IPS-15b (cell line): ENCODE measurements at regions not wholly inside any gene's neighbourhood (a gene's known extent, or its start where the extent isn't known, plus 50 kb on each side); places are given as distances from the start of the nearest gene placed in this dataset.

Source experiments
- H3K27me3 ChIP-seq: one replicate; pipeline ENCODE4 v1.6.1; 2013; ENCODE audit warnings: low read length; ENCODE audit not compliant: control insufficient read depth, insufficient read depth
- H3K36me3 ChIP-seq: one replicate; pipeline ENCODE4 v1.6.1; 2013; ENCODE audit warnings: low read length; ENCODE audit not compliant: control insufficient read depth, insufficient read depth
- H3K4me1 ChIP-seq: one replicate; pipeline ENCODE4 v1.6.1; 2013; ENCODE audit warnings: mild to moderate bottlenecking, low read length; ENCODE audit not compliant: control insufficient read depth, insufficient read depth
- H3K4me3 ChIP-seq: one replicate; pipeline ENCODE4 v1.5.1; 2013; ENCODE audit warnings: low read depth, low read length
- H3K9ac ChIP-seq: one replicate; pipeline ENCODE4 v1.6.1; 2013; ENCODE audit warnings: low read depth, mild to moderate bottlenecking, low read length
- H3K9me3 ChIP-seq: one replicate; pipeline ENCODE4 v1.6.1; 2013; ENCODE audit warnings: mild to moderate bottlenecking, low read length; ENCODE audit not compliant: control insufficient read depth, insufficient read depth

DNA sequence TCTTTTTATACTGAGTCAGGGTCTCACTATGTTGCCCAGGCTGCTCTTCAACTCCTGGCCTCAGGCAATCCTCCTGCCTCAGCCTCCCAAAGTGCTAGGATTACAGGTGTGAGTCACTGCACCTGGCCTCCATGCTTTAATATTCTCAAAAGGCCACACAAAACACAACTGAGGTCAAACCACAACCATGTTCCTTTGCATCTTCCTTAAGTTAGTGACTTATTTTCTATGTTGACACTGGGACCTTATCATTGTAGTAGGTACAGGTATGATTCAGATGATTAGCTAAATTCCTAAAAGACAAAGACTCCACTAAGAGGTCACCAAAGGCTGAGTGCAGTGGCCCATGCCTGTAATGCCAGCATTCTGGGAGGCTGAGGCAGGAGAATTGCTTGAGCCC lies 131.9 kb upstream of the ATP1B1 start:
- no peaks in the 10 kb centered on the region for H3K27me3 ChIP-seq
- no peak overlapping the region for H3K4me3 ChIP-seq
- no peak overlapping the region for H3K9ac ChIP-seq
- H3K9me3 ChIP-seq, result no peaks in the 10 kb centered on the region
- no peaks in the 10 kb centered on the region for H3K36me3 ChIP-seq
- H3K4me1 ChIP-seq, result peaks cover 5% of the 10 kb centered on the region

- no peak overlapping the region for H3K4me3 ChIP-seq
- no peaks in the 10 kb centered on the region for H3K27me3 ChIP-seq
- no peaks in the 10 kb centered on the region for H3K36me3 ChIP-seq
- no peak overlapping the region for H3K9ac ChIP-seq
- H3K9me3 ChIP-seq, result no peaks in the 10 kb centered on the region
- no peaks in the 10 kb centered on the region for H3K4me1 ChIP-seq
These were observed 130.2 kb upstream of the ATP1B1 start for GRCh38 chr1:168976267-168976666.

GRCh38 chr1:168977618-168978017 lies 128.9 kb upstream of the ATP1B1 start:
- Histone ChIP-seq H3K36me3 (no peaks in the 10 kb centered on the region), H3K4me1 (no peaks in the 10 kb centered on the region), H3K9me3 (no peaks in the 10 kb centered on the region), H3K27me3 (no peaks in the 10 kb centered on the region), H3K9ac (no peak overlapping the region), H3K4me3 (no peak overlapping the region)

- H3K27me3 ChIP-seq, result no peaks in the 10 kb centered on the region
- H3K9me3 ChIP-seq, result no peaks in the 10 kb centered on the region
- no peak overlapping the region for H3K9ac ChIP-seq
- H3K4me3 ChIP-seq, result no peak overlapping the region
- no peaks in the 10 kb centered on the region for H3K36me3 ChIP-seq
- H3K4me1 ChIP-seq, result no peaks in the 10 kb centered on the region
These were observed 127.2 kb upstream of the ATP1B1 start for GRCh38 chr1:168979276-168979675.

GRCh38 chr1:168980180-168980579 lies 126.3 kb upstream of the ATP1B1 start:
- Histone ChIP-seq H3K4me3 (no peak overlapping the region), H3K4me1 (no peaks in the 10 kb centered on the region), H3K9me3 (no peaks in the 10 kb centered on the region), H3K36me3 (no peaks in the 10 kb centered on the region), H3K9ac (no peak overlapping the region), H3K27me3 (no peaks in the 10 kb centered on the region)

GRCh38 chr1:168980656-168981055 lies 125.8 kb upstream of the ATP1B1 start:
- H3K9me3 ChIP-seq, result no peaks in the 10 kb centered on the region
- no peaks in the 10 kb centered on the region for H3K4me1 ChIP-seq

DNA sequence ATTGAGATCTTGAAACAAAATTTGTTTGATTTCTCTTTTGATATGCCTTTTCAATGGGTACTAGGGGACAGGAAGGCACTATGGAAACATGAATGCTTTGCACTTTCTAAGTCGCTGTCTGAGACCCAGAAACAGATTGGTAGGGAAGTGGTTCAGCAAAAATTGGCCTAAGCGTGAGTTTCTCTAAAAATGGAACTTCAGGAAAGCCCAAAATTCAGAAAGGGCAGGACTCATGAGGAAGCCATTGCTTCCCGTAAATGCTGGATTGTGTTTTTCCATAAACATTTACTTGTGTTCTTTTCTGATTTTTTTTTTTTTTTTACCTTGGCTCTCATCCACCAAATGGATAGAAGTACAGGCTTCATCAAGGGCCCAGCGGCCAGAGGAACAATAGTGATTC lies 123.7 kb upstream of the ATP1B1 start:
- Histone ChIP-seq H3K4me1 (no peaks in the 10 kb centered on the region), H3K4me3 (no peak overlapping the region), H3K9ac (no peak overlapping the region), H3K9me3 (no peaks in the 10 kb centered on the region), H3K27me3 (no peaks in the 10 kb centered on the region), H3K36me3 (no peaks in the 10 kb centered on the region)

More at GRCh38 chr1:168980656-168981055, 125.8 kb upstream of the ATP1B1 start:
- Histone ChIP-seq H3K36me3 (no peaks in the 10 kb centered on the region), H3K9ac (no peak overlapping the region), H3K4me3 (no peak overlapping the region), H3K27me3 (no peaks in the 10 kb centered on the region)

- H3K27me3 ChIP-seq, result no peaks in the 10 kb centered on the region
- no peaks in the 10 kb centered on the region for H3K9me3 ChIP-seq
- no peaks in the 10 kb centered on the region for H3K4me1 ChIP-seq
- no peak overlapping the region for H3K4me3 ChIP-seq
- no peak overlapping the region for H3K9ac ChIP-seq
- no peaks in the 10 kb centered on the region for H3K36me3 ChIP-seq
These were observed 119.2 kb upstream of the ATP1B1 start for GRCh38 chr1:168987330-168987729.

GRCh38 chr1:168987923-168988322 lies 118.6 kb upstream of the ATP1B1 start:
- Histone ChIP-seq H3K4me1 (no peaks in the 10 kb centered on the region), H3K36me3 (no peaks in the 10 kb centered on the region), H3K9ac (no peak overlapping the region), H3K4me3 (no peak overlapping the region), H3K9me3 (no peaks in the 10 kb centered on the region), H3K27me3 (no peaks in the 10 kb centered on the region)

GRCh38 chr1:168989985-168990384 lies 116.5 kb upstream of the ATP1B1 start:
- Histone ChIP-seq H3K9me3 (no peaks in the 10 kb centered on the region), H3K9ac (no peak overlapping the region), H3K27me3 (no peaks in the 10 kb centered on the region), H3K4me1 (no peaks in the 10 kb centered on the region), H3K4me3 (no peak overlapping the region), H3K36me3 (no peaks in the 10 kb centered on the region)

DNA sequence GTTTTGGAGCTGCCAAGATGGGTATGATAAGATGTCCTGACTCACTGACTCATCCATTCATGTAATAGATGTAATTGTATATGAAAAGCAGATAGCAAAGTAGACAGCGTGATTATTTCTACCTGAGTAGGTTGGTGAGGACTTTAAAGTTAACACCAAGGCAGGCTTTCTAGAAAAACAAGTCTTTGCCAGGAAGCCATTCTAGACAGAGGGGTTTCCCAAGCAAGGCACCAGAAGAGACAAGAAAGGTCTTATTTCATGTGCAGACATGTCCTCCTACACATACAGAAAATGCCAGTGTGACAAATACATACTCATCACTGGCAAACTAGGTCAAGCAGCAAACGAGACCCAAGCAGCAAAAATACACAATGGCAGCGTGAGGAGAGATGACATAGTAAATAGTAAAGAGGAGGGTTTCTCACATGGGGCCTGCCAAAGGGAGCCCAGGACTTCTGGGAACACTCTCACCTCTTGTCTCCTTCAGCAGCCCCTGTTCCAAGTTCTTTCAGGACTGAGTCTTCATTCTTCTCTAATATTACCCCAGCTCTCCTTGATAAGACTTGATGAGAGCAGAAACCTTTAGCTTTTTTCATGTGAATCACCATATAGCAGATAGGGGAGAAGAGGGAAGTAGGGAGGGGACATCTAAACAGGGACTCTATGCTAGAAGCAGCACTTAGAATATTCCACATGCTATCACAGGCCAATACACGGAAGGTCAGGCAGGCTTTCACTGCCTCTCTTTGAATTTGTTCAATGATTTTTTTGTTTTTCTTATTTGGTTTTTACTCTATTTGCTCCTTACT lies 114.6 kb upstream of the ATP1B1 start:
- Histone ChIP-seq H3K4me3 (no peak overlapping the region), H3K9ac (no peak overlapping the region), H3K9me3 (no peaks in the 10 kb centered on the region), H3K27me3 (no peaks in the 10 kb centered on the region), H3K36me3 (no peaks in the 10 kb centered on the region), H3K4me1 (no peaks in the 10 kb centered on the region)

- Histone ChIP-seq H3K4me1 (no peaks in the 10 kb centered on the region), H3K27me3 (no peaks in the 10 kb centered on the region), H3K9me3 (no peaks in the 10 kb centered on the region), H3K36me3 (no peaks in the 10 kb centered on the region), H3K9ac (no peak overlapping the region), H3K4me3 (no peak overlapping the region)
These were observed 105.1 kb upstream of the ATP1B1 start for GRCh38 chr1:169001353-169001752.
